ENCODE measurements at regions not wholly inside any gene's neighbourhood (a gene's known extent, or its start where the extent isn't known, plus 50 kb on each side); places are given as distances from the start of the nearest gene placed in this dataset.

DNA sequence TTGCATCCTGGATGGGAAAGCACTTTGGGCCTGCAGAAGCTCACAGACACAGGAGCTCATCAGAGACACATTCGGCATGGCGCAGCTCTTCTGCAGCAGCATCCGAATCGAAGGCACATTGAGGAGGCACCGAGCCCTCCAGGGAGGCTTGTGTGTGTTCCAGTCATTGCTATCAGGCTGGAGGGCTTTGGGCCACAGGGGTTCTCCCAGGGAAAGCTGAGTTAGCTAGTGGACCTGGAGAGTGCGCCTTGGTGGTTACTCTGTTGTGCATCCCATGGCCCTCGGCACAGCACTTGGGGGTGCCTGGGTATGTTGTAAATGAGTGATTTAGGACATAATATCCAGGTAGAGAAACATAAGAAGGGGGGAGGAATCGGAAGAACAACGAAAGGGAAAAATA lies 388.7 kb upstream of the RNF32 start:
- intact Hi-C loops (cut with micrococcal nuclease) (no loop called here), dilution Hi-C loops (cut with MboI; ENCODE audit: extremely low pct_ligation_motif_present, low sequenced_read_pairs) (no loop called here)
- no peaks in the 10 kb centered on the region for H3K27me3 ChIP-seq (ENCODE audit: control insufficient read depth in 2 of 2, insufficient read depth in 2 of 2, low read length in 2 of 2)
- no peaks in the 10 kb centered on the region for H3K79me2 ChIP-seq (ENCODE audit: control insufficient read depth, insufficient read depth, low read length)
- no peak overlapping the region for H2AFZ ChIP-seq (ENCODE audit: low read depth, low read length)
- no peak overlapping the region for H3K4me2 ChIP-seq (ENCODE audit: insufficient read depth, low read length)
- H3K9me1 ChIP-seq (replicated peaks; ENCODE audit: control insufficient read depth, extremely low read depth, insufficient read depth, low read length), result no peaks in the 10 kb centered on the region
- H3K4me1 ChIP-seq (ENCODE audit: control insufficient read depth, extremely low read depth, insufficient read depth, low read length), result no peaks in the 10 kb centered on the region
- H3K9me3 ChIP-seq (replicated peaks; ENCODE audit: control insufficient read depth, insufficient read depth, low read length), result no peaks in the 10 kb centered on the region
- POLR2A ChIA-PET, result no interaction called here
- H3K9ac ChIP-seq (replicated peaks; ENCODE audit: extremely low read depth, insufficient read depth, low read length), result no peak overlapping the region
- BruUV-seq (replicated peaks), result no TSS peak
- H4K20me1 ChIP-seq (replicated peaks; ENCODE audit: control insufficient read depth, extremely low read depth, insufficient read depth, low read length), result no peaks in the 10 kb centered on the region
- FAIRE-seq (no peak), DNase-seq (ENCODE audit: low read depth, low spot score) (no peak)
- CTCF ChIA-PET, result no interaction called here
- TF ChIP-seq, protein P1, sequence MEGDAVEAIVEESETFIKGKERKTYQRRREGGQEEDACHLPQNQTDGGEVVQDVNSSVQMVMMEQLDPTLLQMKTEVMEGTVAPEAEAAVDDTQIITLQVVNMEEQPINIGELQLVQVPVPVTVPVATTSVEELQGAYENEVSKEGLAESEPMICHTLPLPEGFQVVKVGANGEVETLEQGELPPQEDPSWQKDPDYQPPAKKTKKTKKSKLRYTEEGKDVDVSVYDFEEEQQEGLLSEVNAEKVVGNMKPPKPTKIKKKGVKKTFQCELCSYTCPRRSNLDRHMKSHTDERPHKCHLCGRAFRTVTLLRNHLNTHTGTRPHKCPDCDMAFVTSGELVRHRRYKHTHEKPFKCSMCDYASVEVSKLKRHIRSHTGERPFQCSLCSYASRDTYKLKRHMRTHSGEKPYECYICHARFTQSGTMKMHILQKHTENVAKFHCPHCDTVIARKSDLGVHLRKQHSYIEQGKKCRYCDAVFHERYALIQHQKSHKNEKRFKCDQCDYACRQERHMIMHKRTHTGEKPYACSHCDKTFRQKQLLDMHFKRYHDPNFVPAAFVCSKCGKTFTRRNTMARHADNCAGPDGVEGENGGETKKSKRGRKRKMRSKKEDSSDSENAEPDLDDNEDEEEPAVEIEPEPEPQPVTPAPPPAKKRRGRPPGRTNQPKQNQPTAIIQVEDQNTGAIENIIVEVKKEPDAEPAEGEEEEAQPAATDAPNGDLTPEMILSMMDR (IDR thresholded peaks at IDR 0.05; ENCODE audit: extremely low read depth in 1 of 2, insufficient read depth in 1 of 2, low read depth in 1 of 2, low read length in 2 of 2), result no peak
- H3K4me3 ChIP-seq (replicated peaks in 1 of 3; ENCODE audit: insufficient read depth in 1 of 3, low read depth in 1 of 3, low read length in 3 of 3), result no peak overlapping the region
- no peak overlapping the region for H3K27ac ChIP-seq (ENCODE audit: insufficient read depth, low read depth, low read length)
- H3K36me3 ChIP-seq (ENCODE audit: control insufficient read depth in 2 of 2, extremely low read depth in 1 of 2, insufficient read depth in 2 of 2, low read length in 2 of 2), result no peaks in the 10 kb centered on the region

DNA sequence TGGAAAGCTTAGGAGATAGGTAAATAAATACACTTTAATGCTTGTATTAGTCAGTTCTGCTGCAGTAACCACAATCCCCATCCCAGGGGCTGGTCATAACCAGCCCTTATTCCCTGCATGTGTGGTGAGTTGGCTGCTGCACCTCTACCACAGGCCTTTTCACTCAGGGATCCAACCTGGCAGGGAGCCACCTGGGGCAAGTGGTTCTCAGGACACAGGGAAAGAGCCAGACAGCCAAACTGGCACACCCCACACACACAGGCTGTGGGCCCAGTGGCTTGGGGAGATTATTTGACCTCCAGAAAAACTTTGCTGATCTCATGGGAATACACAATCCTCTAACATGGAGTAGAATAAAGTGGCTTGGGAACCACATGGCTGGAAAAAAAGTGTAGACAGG lies 400.0 kb upstream of the RNF32 start:
- Histone ChIP-seq H3K79me2 (ENCODE audit: control insufficient read depth, insufficient read depth, low read length) (no peaks in the 10 kb centered on the region), H3K4me2 (ENCODE audit: insufficient read depth, low read length) (no peak overlapping the region), H3K36me3 (ENCODE audit: control insufficient read depth in 2 of 2, extremely low read depth in 1 of 2, insufficient read depth in 2 of 2, low read length in 2 of 2) (no peaks in the 10 kb centered on the region), H3K9ac (replicated peaks; ENCODE audit: extremely low read depth, insufficient read depth, low read length) (no peak overlapping the region), H3K9me1 (replicated peaks; ENCODE audit: control insufficient read depth, extremely low read depth, insufficient read depth, low read length) (no peaks in the 10 kb centered on the region), H4K20me1 (replicated peaks; ENCODE audit: control insufficient read depth, extremely low read depth, insufficient read depth, low read length) (no peaks in the 10 kb centered on the region), H3K27ac (ENCODE audit: insufficient read depth, low read depth, low read length) (no peak overlapping the region), H2AFZ (ENCODE audit: low read depth, low read length) (no peak overlapping the region), H3K4me1 (ENCODE audit: control insufficient read depth, extremely low read depth, insufficient read depth, low read length) (no peaks in the 10 kb centered on the region), H3K9me3 (replicated peaks; ENCODE audit: control insufficient read depth, insufficient read depth, low read length) (no peaks in the 10 kb centered on the region), H3K27me3 (ENCODE audit: control insufficient read depth in 2 of 2, insufficient read depth in 2 of 2, low read length in 2 of 2) (no peaks in the 10 kb centered on the region), H3K4me3 (replicated peaks in 1 of 3; ENCODE audit: insufficient read depth in 1 of 3, low read depth in 1 of 3, low read length in 3 of 3) (no peak overlapping the region)
- no peak for TF ChIP-seq POLR2AphosphoS5 (IDR thresholded peaks at IDR 0.05; ENCODE audit: insufficient read depth, low read depth, low read length)
- TF ChIP-seq EZH2 (IDR thresholded peaks at IDR 0.05; ENCODE audit: borderline replicate concordance, low read depth, low read length, severe bottlenecking), result no peak
- no peak for TF ChIP-seq FOS (IDR thresholded peaks at IDR 0.05; ENCODE audit: borderline replicate concordance, insufficient read depth, low read length)
- TF ChIP-seq MYC (IDR thresholded peaks at IDR 0.05; ENCODE audit: low read depth, low read length), result no peak
- TF ChIP-seq, protein P1 (IDR thresholded peaks at IDR 0.05; ENCODE audit: extremely low read depth in 1 of 2, insufficient read depth in 1 of 2, low read depth in 1 of 2, low read length in 2 of 2), result no peak
- no peak for TF ChIP-seq GATA2 (IDR thresholded peaks at IDR 0.05; ENCODE audit: insufficient read depth, insufficient read length, low read depth, low read length)
- TF ChIP-seq, protein P2, sequence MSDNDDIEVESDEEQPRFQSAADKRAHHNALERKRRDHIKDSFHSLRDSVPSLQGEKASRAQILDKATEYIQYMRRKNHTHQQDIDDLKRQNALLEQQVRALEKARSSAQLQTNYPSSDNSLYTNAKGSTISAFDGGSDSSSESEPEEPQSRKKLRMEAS (IDR thresholded peaks at IDR 0.05; ENCODE audit: insufficient read depth, insufficient read length), result no peak
- no peak for TF ChIP-seq POLR2A (IDR thresholded peaks at IDR 0.05; ENCODE audit: low read depth, low read length)
- no peak for TF ChIP-seq JUN (IDR thresholded peaks at IDR 0.05; ENCODE audit: borderline replicate concordance, insufficient read depth, insufficient read length, low read depth)
- FAIRE-seq (no peak), DNase-seq (ENCODE audit: low read depth, low spot score) (no peak)
- dilution Hi-C loops (cut with MboI; ENCODE audit: extremely low pct_ligation_motif_present, low sequenced_read_pairs), result no loop called here
- CTCF ChIA-PET, result no interaction called here
- BruUV-seq (replicated peaks), result no TSS peak
- intact Hi-C loops (cut with micrococcal nuclease), result no loop called here
- POLR2A ChIA-PET, result no interaction called here
